ENCODE measurements at regions not wholly inside any gene's neighbourhood (a gene's known extent, or its start where the extent isn't known, plus 50 kb on each side); places are given as distances from the start of the nearest gene placed in this dataset.
"Not testable (repeated sequence)": the region's sequence is repeated elsewhere in the genome, so short reads cannot be mapped to it uniquely, and the experiment has no call there.

- TF ChIP-seq, protein P1, sequence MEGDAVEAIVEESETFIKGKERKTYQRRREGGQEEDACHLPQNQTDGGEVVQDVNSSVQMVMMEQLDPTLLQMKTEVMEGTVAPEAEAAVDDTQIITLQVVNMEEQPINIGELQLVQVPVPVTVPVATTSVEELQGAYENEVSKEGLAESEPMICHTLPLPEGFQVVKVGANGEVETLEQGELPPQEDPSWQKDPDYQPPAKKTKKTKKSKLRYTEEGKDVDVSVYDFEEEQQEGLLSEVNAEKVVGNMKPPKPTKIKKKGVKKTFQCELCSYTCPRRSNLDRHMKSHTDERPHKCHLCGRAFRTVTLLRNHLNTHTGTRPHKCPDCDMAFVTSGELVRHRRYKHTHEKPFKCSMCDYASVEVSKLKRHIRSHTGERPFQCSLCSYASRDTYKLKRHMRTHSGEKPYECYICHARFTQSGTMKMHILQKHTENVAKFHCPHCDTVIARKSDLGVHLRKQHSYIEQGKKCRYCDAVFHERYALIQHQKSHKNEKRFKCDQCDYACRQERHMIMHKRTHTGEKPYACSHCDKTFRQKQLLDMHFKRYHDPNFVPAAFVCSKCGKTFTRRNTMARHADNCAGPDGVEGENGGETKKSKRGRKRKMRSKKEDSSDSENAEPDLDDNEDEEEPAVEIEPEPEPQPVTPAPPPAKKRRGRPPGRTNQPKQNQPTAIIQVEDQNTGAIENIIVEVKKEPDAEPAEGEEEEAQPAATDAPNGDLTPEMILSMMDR (conservative IDR thresholded peaks at IDR 0.05; ENCODE audit: low read depth, low read length) = no peak
- no peak for DNase-seq (ENCODE audit: low read depth)
- no peak overlapping the region for H3K4me3 ChIP-seq (ENCODE audit: low read depth, low read length)
Observed at GRCh38 chr10:65100146-65100545, 1578.9 kb downstream of the REEP3 start.

DNA sequence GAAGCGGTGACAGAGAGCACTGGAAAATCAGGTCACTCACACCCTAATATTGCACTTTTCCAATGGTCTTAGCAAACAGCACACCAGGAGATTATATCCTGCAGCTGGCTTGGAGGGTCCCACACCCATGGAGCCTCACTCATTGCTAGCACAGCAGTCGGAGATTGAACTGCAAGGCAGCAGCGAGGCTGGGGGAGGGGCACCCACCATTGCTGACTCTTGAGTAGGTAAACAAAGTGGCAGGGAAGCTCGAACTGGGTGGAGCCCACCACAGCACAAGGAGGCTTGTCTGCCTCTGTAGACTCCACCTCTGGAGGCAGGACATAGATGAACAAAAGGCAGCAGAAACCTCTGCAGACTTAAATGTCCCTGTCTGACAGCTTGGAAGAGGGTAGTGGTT, 1579.7 kb downstream of the REEP3 start:
- not testable (repeated sequence) for DNase-seq (ENCODE audit: low read depth); H3K4me3 ChIP-seq (ENCODE audit: low read depth, low read length)

DNA sequence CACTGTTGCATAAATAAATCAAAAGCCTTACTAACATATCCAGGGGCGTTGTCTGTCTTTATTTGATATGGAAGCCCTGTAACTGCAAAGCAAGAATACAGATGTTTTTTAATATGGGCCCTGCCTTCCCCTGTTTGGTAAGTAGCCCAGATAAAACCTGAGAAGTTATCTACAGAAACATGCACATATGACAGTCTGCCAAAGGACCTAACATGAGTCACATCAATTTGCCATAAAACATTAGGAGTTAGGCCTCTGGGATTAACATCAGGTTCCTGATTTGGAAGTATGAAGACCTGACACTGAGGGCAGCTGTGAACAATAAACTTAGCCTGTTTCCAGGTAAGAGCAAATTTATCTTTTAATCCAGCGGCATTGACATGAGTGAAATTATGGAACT, 1588.8 kb downstream of the REEP3 start:
- no peak for DNase-seq (ENCODE audit: low read depth)
- H3K4me3 ChIP-seq (ENCODE audit: low read depth, low read length) = no peak overlapping the region
- TF ChIP-seq, protein P1 (conservative IDR thresholded peaks at IDR 0.05; ENCODE audit: low read depth, low read length) = no peak

- DNase-seq (ENCODE audit: low read depth); H3K4me3 ChIP-seq (ENCODE audit: low read depth, low read length): not testable (repeated sequence)
Observed at GRCh38 chr10:65111059-65111458, 1589.9 kb downstream of the REEP3 start.

DNA sequence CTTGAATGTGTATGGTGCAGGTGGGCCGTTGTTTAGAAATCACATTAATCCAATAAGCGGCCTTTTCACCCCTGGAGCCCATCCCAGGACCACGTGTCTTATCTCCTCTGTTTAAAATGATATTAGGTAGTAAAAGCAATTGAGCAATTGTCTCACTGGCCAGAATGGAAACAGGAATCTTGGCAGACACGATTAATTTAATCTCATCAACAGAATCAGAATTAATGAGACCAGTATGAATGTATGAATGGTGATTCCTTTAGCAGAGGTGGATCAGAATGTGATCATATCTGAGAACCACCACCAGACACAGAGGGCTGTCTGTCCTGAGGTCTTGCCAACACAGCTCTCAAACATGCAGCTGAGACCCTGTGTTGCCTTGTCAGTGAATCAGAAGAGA, 1591.4 kb downstream of the REEP3 start:
- no peak for DNase-seq (ENCODE audit: low read depth)
- TF ChIP-seq, protein P1 (conservative IDR thresholded peaks at IDR 0.05; ENCODE audit: low read depth, low read length) = no peak
- H3K4me3 ChIP-seq (ENCODE audit: low read depth, low read length) = no peak overlapping the region

DNA sequence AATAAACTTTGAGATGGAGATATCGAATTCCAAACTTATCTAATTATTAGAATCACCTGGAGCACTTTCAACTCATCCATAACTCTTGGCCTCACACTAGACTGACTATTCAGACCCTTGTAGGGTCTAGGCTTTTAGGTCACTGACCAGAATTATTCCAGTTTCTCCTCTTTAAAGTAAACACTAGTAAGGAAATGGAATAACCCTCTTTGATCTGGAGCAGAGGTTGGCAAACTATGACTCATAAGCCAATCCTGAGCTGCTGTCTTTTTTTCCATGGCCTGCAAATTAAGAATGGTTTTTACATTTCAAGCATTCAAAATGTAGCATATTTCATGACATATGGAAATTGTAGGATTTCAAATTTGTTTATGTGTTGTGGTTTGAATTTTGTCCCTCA, 1601.9 kb downstream of the REEP3 start:
- TF ChIP-seq, protein P1 (conservative IDR thresholded peaks at IDR 0.05; ENCODE audit: low read depth, low read length) = no peak
- no peak overlapping the region for H3K4me3 ChIP-seq (ENCODE audit: low read depth, low read length)
- no peak for DNase-seq (ENCODE audit: low read depth)

GRCh38 chr10:65125212-65125611, 1604.0 kb downstream of the REEP3 start:
- no peak for DNase-seq (ENCODE audit: low read depth)
- TF ChIP-seq, protein P1 (conservative IDR thresholded peaks at IDR 0.05; ENCODE audit: low read depth, low read length) = no peak
- no peak overlapping the region for H3K4me3 ChIP-seq (ENCODE audit: low read depth, low read length)

- no peak overlapping the region for H3K4me3 ChIP-seq (ENCODE audit: low read depth, low read length)
- no peak for DNase-seq (ENCODE audit: low read depth)
- TF ChIP-seq, protein P1 (conservative IDR thresholded peaks at IDR 0.05; ENCODE audit: low read depth, low read length) = no peak
Observed at GRCh38 chr10:65126288-65126687, 1605.1 kb downstream of the REEP3 start.

Data from epithelial cell of proximal tubule (primary cell).